ENCODE measurements at regions not wholly inside any gene's neighbourhood (a gene's known extent, or its start where the extent isn't known, plus 50 kb on each side); places are given as distances from the start of the nearest gene placed in this dataset.

- Histone ChIP-seq H3K79me2 (ENCODE audit: control insufficient read depth in 1 of 2, insufficient read depth in 2 of 2, low read length in 2 of 2) (no peaks in the 10 kb centered on the region), H3K9me3 (ENCODE audit: insufficient read depth in 2 of 2, low read depth in 1 of 2, low read length in 1 of 2) (no peaks in the 10 kb centered on the region), H3K18ac (ENCODE audit: extremely low read depth, low read length) (no peak overlapping the region), H3K27me3 (replicated peaks in 1 of 4; ENCODE audit: control insufficient read depth in 3 of 4, extremely low read depth in 1 of 4, insufficient read depth in 3 of 4, low read length in 3 of 4) (no peaks in the 10 kb centered on the region), H3K4me3 (ENCODE audit: extremely low read depth in 1 of 4, insufficient read depth in 2 of 4, low read depth in 3 of 4, low read length in 4 of 4) (no peak overlapping the region), H4K8ac (ENCODE audit: extremely low read depth, insufficient read depth, low read length) (no peak overlapping the region), H4K20me1 (replicated peaks in 1 of 2; ENCODE audit: control insufficient read depth in 1 of 2, insufficient read depth in 2 of 2, low read length in 2 of 2) (no peaks in the 10 kb centered on the region), H3K23me2 (ENCODE audit: low read depth, low read length) (no peaks in the 10 kb centered on the region), H3K4ac (replicated peaks; ENCODE audit: insufficient read length, low read depth, low read length) (no peak overlapping the region), H4K91ac (replicated peaks; ENCODE audit: insufficient read length, low read length) (no peak overlapping the region), H2BK20ac (ENCODE audit: low read length) (no peak overlapping the region), H3K56ac (replicated peaks; ENCODE audit: insufficient read length, low read depth, low read length) (no peak overlapping the region), H3K79me1 (ENCODE audit: low read depth, low read length) (no peaks in the 10 kb centered on the region), H3K23ac (ENCODE audit: insufficient read length) (no peak overlapping the region), H3K36me3 (ENCODE audit: control insufficient read depth in 2 of 4, insufficient read depth in 4 of 4, low read length in 3 of 4) (no peaks in the 10 kb centered on the region), H3K14ac (ENCODE audit: insufficient read length) (no peak overlapping the region), H2AFZ (ENCODE audit: low read length) (no peak overlapping the region), H2BK5ac (ENCODE audit: low read depth, low read length) (no peak overlapping the region), H3K9ac (replicated peaks in 1 of 4; ENCODE audit: extremely low read depth in 1 of 4, low read depth in 3 of 4, low read length in 3 of 4) (no peak overlapping the region), H3K4me1 (replicated peaks in 1 of 4; ENCODE audit: control insufficient read depth in 3 of 4, insufficient read depth in 4 of 4, low read length in 3 of 4) (peaks cover 0 to 3% (median 3%) of the 10 kb centered on the region in 4 experiments; a peak in 3 of 7 replicates), H3K27ac (ENCODE audit: low read depth, low read length) (no peak overlapping the region), H2BK15ac (ENCODE audit: low read length) (no peak overlapping the region), H2BK12ac (ENCODE audit: low read depth, low read length) (no peak overlapping the region), H3K4me2 (ENCODE audit: insufficient read depth in 1 of 2, low read depth in 2 of 2, low read length in 2 of 2) (no peak overlapping the region), H2AK5ac (ENCODE audit: low read depth, low read length) (no peak overlapping the region), H2BK120ac (replicated peaks; ENCODE audit: low read depth, low read length) (no peak overlapping the region), H4K5ac (ENCODE audit: insufficient read length, low read depth, low read length) (no peak overlapping the region)
- ChIA-PET CTCF (ENCODE audit: partially characterized antibody) (no interaction called here), POLR2A (ENCODE audit: partially characterized antibody) (no interaction called here)
- 82% methylated on average over 2 of the region's 2 CpGs; no CpG with 5 or more reads in 1 of the 2 experiments for WGBS, 2 experiments (ENCODE audit: extremely low coverage in 1 of 2, insufficient coverage in 1 of 2, insufficient read length in 1 of 2, insufficient replicate concordance in 2 of 2, low coverage in 1 of 2, low lambda C conversion rate in 2 of 2, missing lambda C conversion rate in 1 of 2)
- FAIRE-seq (no peak), DNase-seq (ENCODE audit: low read depth in 1 of 2, low spot score in 2 of 2) (no peak)
- TF ChIP-seq USF2 (IDR thresholded peaks at IDR 0.05; ENCODE audit: low read length) = no peak
- TF ChIP-seq CREB1 (IDR thresholded peaks at IDR 0.05) = no peak
- no peak for TF ChIP-seq ZNF274 (IDR thresholded peaks at IDR 0.05; ENCODE audit: borderline replicate concordance, extremely low read depth, low read length)
- TF ChIP-seq SIX5 (IDR thresholded peaks at IDR 0.05; ENCODE audit: low read depth, low read length) = no peak
- no peak for TF ChIP-seq MAX (IDR thresholded peaks at IDR 0.05)
- no peak for TF ChIP-seq KDM4A (IDR thresholded peaks at IDR 0.05; ENCODE audit: low read depth, low read length, severe bottlenecking)
- no peak for TF ChIP-seq POLR2A (IDR thresholded peaks at IDR 0.05; ENCODE audit: control extremely low read depth in 1 of 2, low read depth in 2 of 2, low read length in 2 of 2)
- no peak for TF ChIP-seq RAD21 (IDR thresholded peaks at IDR 0.05 in 1 of 2, conservative IDR thresholded peaks at IDR 0.05 in 1 of 2; ENCODE audit: low read depth in 2 of 2, low read length in 2 of 2)
- no peak for TF ChIP-seq TEAD4 (IDR thresholded peaks at IDR 0.05; ENCODE audit: low read depth, low read length)
- no peak for TF ChIP-seq YY1 (IDR thresholded peaks at IDR 0.05; ENCODE audit: low read depth, low read length)
- TF ChIP-seq SRF (IDR thresholded peaks at IDR 0.05; ENCODE audit: low read depth, low read length) = no peak
Observed at GRCh38 chr7:41125343-41125742, 577.5 kb downstream of the INHBA start.
